Activated T-helper 1 cell treated with anti-CD3 and anti-CD28 coated beads, Interleukin-12 subunit alpha, Interleukin-12 subunit beta, Interleukin-2, Interleukin-4 antibody, amounts not matched to agents 30 ng/mL and 10 ng/mL and 1 ng/mL, durations not matched to agents 14 hours and 24 hours and 36 hours (primary cell): ENCODE measurements at regions not wholly inside any gene's neighbourhood (a gene's known extent, or its start where the extent isn't known, plus 50 kb on each side); places are given as distances from the start of the nearest gene placed in this dataset.

Experiments used
- DNase-seq: peaks from one replicate; pipeline ENCODE4 v3.0.0; 2021; ENCODE audit warnings: low spot score
- H3K27ac Mint-ChIP-seq: one replicate; pipeline ENCODE4 v1.8.0; 2021; ENCODE audit warnings: mild to moderate bottlenecking, mixed read lengths
- H3K27me3 Mint-ChIP-seq: one replicate; pipeline ENCODE4 v1.8.0; 2022; ENCODE audit warnings: mild to moderate bottlenecking, moderate library complexity, mixed read lengths; ENCODE audit not compliant: insufficient read depth
- H3K36me3 Mint-ChIP-seq: one replicate; pipeline ENCODE4 v1.8.0; 2021; ENCODE audit warnings: low read depth, mixed read lengths
- H3K4me1 Mint-ChIP-seq: one replicate; pipeline ENCODE4 v1.8.0; 2021; ENCODE audit warnings: low read depth, mixed read lengths
- H3K4me3 Mint-ChIP-seq: one replicate; pipeline ENCODE4 v1.8.0; 2021; ENCODE audit warnings: mild to moderate bottlenecking, moderate library complexity, mixed read lengths
- H3K9me3 Mint-ChIP-seq: one replicate; pipeline ENCODE4 v1.8.0; 2021; ENCODE audit warnings: mixed read lengths
- intact Hi-C: fragments of 100-400 bp; cut with micrococcal nuclease; formaldehyde crosslinking; loops from one replicate; pipeline ENCODE4 v1.15.1; 2024

DNA sequence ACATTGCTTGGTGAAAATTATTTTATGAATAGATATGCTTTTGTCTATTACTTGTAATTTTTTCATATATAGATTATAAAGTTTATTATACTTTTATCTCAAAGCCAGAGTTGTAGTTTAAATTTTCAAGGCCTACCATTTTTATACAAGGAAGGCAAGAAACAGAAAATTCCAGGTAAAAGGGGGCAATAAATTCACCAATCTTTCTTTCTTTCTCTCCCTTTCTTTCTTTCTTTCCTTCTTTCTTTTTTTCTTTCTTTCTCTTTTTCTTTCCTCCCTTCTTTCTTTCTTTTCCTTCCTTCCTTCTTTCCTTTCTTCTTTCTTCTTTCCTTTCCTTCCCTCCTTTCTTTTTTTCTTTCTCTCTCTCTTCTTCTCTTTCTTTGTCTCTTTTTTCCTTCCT lies 529.4 kb downstream of the PCDH17 start:
- no peak for DNase-seq
- peaks cover 4% of the 10 kb centered on the region for H3K9me3 Mint-ChIP-seq
- no peaks in the 10 kb centered on the region for H3K27me3 Mint-ChIP-seq
- no peak overlapping the region for H3K27ac Mint-ChIP-seq
- no peaks in the 10 kb centered on the region for H3K36me3 Mint-ChIP-seq
- no peak overlapping the region for H3K4me3 Mint-ChIP-seq
- no peaks in the 10 kb centered on the region for H3K4me1 Mint-ChIP-seq
- intact Hi-C loops: no loop called here

DNA sequence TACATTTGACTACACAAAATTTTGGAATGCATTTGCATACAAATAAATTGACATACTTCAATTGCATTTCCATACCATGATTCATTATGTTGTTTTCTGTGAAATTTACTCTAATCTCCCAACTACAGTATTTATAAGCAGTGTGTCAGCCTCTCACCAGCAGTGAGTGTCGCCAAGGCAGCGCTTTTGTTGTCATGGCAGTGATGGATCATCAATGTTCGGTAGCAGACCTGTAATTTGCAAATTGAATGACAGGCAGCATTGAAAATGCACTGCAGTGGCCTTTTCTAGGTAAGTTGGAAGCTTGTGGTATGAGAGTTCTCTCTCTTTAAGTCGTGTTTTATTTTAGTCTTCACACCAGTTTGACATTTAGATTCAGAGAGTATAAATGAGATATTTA lies 534.1 kb downstream of the PCDH17 start:
- no peak overlapping the region for H3K27ac Mint-ChIP-seq
- H3K4me1 Mint-ChIP-seq: no peaks in the 10 kb centered on the region
- intact Hi-C loops: no loop called here
- no peaks in the 10 kb centered on the region for H3K27me3 Mint-ChIP-seq
- DNase-seq: no peak
- no peaks in the 10 kb centered on the region for H3K36me3 Mint-ChIP-seq
- H3K4me3 Mint-ChIP-seq: no peak overlapping the region
- peaks cover 4% of the 10 kb centered on the region for H3K9me3 Mint-ChIP-seq

DNA sequence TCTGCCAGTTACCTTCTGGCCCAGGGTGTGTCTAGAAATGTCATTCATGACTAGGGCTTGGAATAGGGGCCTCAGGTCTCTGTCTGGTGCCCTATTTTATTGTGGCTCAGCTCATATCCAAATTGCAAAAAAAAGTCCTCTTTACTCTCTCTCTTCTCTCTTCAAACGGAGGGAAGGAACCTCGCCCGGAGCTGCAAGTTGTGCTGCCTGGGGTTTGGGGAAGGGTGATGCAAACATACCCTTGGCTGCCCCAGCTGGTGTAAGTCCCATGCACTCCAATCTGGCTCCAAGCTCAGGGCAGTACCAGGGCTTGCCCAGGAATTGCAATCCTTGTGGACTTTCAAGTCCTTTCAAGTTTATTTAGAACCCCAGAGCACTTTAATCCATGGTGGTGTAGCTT lies 549.6 kb downstream of the PCDH17 start:
- intact Hi-C loops: no loop called here
- no peak overlapping the region for H3K27ac Mint-ChIP-seq
- H3K4me1 Mint-ChIP-seq: no peaks in the 10 kb centered on the region
- no peaks in the 10 kb centered on the region for H3K27me3 Mint-ChIP-seq
- peaks cover 38% of the 10 kb centered on the region for H3K9me3 Mint-ChIP-seq
- no peaks in the 10 kb centered on the region for H3K36me3 Mint-ChIP-seq
- no peak overlapping the region for H3K4me3 Mint-ChIP-seq
- no peak for DNase-seq

DNA sequence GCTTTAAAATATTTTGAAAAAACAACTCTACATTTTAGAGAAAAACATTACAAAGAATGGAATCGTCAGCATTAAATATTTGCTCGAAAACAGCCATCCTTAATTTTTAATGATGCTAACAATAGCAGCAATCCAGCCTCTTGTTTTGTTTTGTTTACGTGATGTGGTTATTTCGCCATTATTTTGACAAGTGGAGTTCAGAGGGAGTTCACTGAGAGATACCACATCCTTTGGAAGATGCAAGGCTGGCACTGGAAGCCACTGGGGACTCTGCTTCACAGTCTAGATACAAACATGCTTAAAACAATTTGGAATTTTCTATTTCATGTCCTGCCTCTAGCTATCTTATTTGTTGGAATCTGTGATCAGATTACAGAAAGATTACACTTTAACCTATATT lies 556.3 kb downstream of the PCDH17 start:
- DNase-seq: no peak
- Mint-ChIP-seq H3K27ac (no peak overlapping the region), H3K36me3 (no peaks in the 10 kb centered on the region), H3K9me3 (peaks cover 14% of the 10 kb centered on the region), H3K4me1 (no peaks in the 10 kb centered on the region), H3K4me3 (no peak overlapping the region), H3K27me3 (no peaks in the 10 kb centered on the region)
- intact Hi-C loops: no loop called here

DNA sequence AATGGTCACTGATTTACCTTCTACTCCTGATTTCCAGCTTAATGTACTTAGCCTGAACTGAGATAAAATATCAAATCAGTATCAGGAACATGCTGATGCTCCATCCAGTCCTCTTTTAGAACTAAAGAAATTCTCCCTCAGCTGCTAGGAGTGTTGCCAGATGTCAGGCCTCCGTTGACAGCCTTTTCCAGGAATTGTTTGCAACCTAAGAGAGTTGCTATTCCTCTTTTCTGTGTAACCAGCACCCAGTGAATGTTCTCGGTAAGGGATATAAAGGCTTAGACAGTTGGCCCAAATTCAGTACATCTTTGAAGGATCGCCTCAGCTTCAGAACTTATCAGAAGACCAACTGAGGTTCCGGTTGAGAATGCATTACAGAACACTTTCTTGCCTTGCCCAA lies 559.0 kb downstream of the PCDH17 start:
- intact Hi-C loops: no loop called here
- no peak overlapping the region for H3K4me3 Mint-ChIP-seq
- no peaks in the 10 kb centered on the region for H3K27me3 Mint-ChIP-seq
- no peak overlapping the region for H3K27ac Mint-ChIP-seq
- H3K36me3 Mint-ChIP-seq: no peaks in the 10 kb centered on the region
- H3K9me3 Mint-ChIP-seq: peaks cover 8% of the 10 kb centered on the region
- DNase-seq: no peak
- no peaks in the 10 kb centered on the region for H3K4me1 Mint-ChIP-seq

DNA sequence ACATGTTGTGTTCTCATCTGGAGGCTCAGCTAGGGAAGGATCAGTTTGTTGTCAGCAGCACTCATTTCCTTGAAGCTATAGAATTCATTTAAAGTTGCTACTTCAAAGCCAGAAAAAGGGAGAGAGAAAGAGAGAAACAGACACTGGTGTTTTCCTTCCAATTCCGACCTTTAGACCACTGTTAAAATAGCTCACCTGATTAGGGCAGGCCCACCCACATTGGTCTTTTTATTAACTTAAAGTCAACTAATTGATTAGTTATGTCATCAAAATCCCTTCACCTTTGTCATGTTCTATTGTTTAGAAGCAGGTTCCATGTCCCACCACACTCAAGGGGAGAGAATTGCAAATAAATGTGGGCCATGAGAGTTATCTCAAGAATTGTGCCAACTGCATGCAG lies 560.2 kb downstream of the PCDH17 start:
- no peaks in the 10 kb centered on the region for H3K36me3 Mint-ChIP-seq
- DNase-seq: no peak
- H3K4me3 Mint-ChIP-seq: no peak overlapping the region
- no peak overlapping the region for H3K27ac Mint-ChIP-seq
- H3K9me3 Mint-ChIP-seq: peaks cover 4% of the 10 kb centered on the region
- no peaks in the 10 kb centered on the region for H3K4me1 Mint-ChIP-seq
- intact Hi-C loops: no loop called here
- no peaks in the 10 kb centered on the region for H3K27me3 Mint-ChIP-seq

DNA sequence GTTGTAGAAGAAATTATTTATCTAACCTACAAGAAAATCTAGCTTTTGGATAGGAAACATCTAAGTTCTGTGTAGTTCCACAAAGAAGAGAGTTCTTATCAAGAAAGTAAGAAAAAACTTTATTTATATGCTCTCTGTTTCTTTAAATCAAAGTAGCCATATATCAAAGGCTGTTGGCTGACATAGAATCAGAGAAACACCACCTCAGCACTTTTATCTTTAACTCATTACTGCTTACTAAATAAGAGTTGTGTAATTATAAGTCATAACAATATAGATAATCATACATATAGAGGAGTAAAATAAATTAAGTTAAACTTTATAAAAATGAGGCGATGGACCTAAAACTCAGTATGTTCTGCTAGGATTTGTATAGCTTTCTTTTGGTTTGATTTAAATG lies 570.6 kb downstream of the PCDH17 start:
- DNase-seq: no peak
- no peaks in the 10 kb centered on the region for H3K4me1 Mint-ChIP-seq
- intact Hi-C loops: no loop called here
- H3K27me3 Mint-ChIP-seq: no peaks in the 10 kb centered on the region
- no peaks in the 10 kb centered on the region for H3K36me3 Mint-ChIP-seq
- H3K9me3 Mint-ChIP-seq: peaks cover 12% of the 10 kb centered on the region
- H3K4me3 Mint-ChIP-seq: no peak overlapping the region
- no peak overlapping the region for H3K27ac Mint-ChIP-seq

DNA sequence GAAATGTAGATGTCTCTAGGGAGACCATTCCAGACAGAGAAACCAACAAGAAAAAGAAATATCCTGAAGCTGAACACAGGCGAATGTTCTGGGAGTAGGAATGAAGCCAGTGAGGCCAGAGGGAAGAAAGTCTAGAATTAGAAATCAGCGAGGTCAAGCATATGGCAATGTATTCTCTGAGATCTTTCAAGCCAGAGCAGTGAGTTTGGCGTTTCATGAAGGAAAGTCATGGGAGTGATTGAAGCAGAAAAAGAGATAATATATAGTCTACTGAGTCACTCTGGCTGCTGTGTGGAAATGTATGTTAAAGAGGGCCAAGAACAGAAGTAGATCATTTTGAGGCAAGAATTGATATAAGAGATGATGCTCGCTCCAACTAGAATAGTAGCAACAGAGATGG lies 576.0 kb downstream of the PCDH17 start:
- Mint-ChIP-seq H3K27me3 (no peaks in the 10 kb centered on the region), H3K4me1 (no peaks in the 10 kb centered on the region), H3K4me3 (no peak overlapping the region), H3K36me3 (no peaks in the 10 kb centered on the region), H3K9me3 (peaks cover 7% of the 10 kb centered on the region), H3K27ac (no peak overlapping the region)
- intact Hi-C loops: no loop called here
- no peak for DNase-seq

DNA sequence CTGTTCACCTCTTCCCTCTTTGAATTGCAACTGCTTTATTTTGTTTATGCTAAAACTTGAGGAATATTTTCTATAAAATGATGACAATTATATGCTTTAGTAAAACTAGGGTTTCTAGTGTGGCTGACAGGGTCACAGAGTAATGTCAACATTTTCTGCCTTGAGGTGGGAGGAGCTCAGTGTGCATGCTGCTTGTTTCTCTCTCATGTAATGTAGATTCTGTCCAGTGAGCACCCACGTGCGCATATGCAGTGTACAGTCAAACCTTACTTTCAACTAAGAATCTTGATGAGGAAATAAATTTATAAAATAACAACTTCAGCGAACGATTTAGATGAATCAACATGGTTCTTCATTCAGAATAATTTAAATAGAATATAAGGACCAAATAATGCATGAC lies 603.9 kb downstream of the PCDH17 start:
- Mint-ChIP-seq H3K27me3 (no peaks in the 10 kb centered on the region), H3K4me3 (no peak overlapping the region), H3K4me1 (no peaks in the 10 kb centered on the region), H3K27ac (no peak overlapping the region), H3K9me3 (peaks cover 8% of the 10 kb centered on the region), H3K36me3 (no peaks in the 10 kb centered on the region)
- intact Hi-C loops: no loop called here
- DNase-seq: no peak

DNA sequence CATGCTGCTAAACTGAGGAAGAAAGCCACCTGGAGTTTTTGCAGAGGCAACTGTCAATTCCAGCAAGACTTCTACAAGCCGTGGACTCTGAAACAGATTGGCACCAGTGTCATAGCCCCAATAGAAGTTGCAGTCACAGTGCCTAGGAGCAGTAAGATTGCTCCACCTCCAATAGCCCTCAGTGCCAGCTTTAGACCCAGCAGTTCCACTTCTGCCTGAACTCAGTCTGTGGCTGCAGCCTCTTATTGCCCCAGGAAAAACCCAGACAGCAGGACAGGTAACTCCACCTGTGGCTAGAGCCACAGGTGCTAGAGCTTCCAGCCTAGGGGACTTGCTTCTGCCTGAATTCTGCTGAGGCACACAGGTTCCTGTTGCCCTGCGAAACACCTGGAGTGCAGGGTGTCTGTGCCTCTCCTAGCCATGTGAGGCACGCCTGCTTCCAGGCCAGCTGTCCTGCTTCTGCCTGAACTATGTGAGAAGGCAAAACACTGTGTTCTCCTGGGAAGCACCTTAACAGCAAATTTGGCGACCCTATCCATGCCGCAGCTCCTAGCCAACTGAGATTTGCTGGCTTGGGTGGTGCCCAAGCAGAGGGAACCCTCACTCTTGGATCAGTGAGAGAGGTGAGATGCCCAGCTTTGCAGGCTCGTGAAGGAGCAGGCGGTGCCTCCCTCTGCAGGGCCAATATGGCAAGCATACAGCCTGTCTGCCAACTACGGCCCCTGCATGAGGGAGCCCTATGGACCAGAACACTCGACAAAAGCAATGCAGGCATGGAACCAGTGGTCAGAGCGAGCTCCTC lies 607.6 kb downstream of the PCDH17 start:
- Mint-ChIP-seq H3K27me3 (no peaks in the 10 kb centered on the region), H3K36me3 (no peaks in the 10 kb centered on the region), H3K27ac (no peak overlapping the region), H3K4me3 (no peak overlapping the region), H3K4me1 (no peaks in the 10 kb centered on the region), H3K9me3 (peaks cover 13% of the 10 kb centered on the region)
- no peak for DNase-seq
- intact Hi-C loops: no loop called here

DNA sequence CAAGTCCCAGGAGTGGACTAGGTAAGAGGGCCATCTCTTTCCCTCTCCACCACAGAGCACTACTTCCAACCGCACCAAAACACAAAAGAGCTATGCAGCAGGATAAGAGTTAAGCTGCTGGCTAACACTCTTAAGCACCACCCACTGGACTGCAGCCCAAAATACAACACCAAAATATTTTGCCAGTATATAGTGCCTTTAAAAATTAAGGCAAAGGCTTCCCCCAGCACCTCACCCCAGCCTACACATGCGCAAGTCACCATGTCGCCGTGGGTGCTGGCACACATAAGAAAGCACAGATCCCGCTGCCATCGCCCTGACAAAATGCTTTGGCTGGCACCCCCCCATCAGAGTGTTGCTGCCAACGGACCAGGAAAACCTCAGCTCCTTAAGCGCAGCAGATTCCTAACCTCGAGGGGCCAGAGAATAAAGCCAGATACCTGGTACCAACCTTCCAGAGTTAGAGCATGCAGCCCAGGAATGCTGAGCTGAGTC lies 608.3 kb downstream of the PCDH17 start:
- Mint-ChIP-seq H3K36me3 (no peaks in the 10 kb centered on the region), H3K4me1 (no peaks in the 10 kb centered on the region), H3K4me3 (no peak overlapping the region), H3K9me3 (peaks cover 16% of the 10 kb centered on the region), H3K27me3 (no peaks in the 10 kb centered on the region), H3K27ac (no peak overlapping the region)
- DNase-seq: no peak
- intact Hi-C loops: no loop called here

DNA sequence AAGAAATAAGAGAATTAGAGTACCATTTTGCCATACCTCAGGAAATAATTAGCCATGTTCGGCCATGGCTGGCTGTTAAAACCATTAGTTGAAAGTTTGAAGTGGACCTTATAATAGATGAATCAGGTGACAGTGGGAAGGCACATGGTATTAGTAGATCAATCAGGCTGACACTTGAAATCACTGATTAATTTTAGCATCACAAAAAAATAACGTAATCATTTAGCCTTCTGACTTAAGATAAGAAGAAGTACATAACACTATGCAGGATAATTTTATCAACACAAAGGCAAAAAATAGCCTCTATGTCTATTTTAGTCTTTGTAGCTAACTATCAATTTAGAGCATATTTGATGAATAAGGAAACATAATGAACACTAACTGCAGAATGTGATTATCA lies 615.5 kb downstream of the PCDH17 start:
- intact Hi-C loops: no loop called here
- Mint-ChIP-seq H3K27me3 (no peaks in the 10 kb centered on the region), H3K27ac (no peak overlapping the region), H3K9me3 (peaks cover 13% of the 10 kb centered on the region), H3K36me3 (no peaks in the 10 kb centered on the region), H3K4me1 (no peaks in the 10 kb centered on the region), H3K4me3 (no peak overlapping the region)
- DNase-seq: no peak

DNA sequence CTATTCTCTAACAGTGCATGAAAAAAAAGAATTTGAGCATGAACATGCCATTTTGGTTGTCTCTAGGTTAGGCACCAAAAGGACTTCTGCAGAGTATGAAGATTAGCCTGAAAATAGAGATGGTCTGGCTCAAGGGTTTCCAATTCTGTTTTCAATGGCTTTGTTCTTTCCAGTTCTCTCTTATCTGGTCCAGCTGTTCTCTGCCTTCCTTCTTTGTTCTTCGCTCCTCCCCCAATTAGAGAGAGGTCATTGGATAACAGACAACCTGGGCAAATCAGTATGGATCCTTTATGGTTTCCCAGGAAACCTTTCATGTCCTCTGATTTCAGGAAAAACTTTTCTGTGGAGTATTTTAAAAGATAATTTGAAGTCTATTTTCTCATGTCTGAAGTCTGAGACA lies 623.4 kb downstream of the PCDH17 start:
- Mint-ChIP-seq H3K9me3 (no peaks in the 10 kb centered on the region), H3K27me3 (no peaks in the 10 kb centered on the region), H3K27ac (no peak overlapping the region), H3K36me3 (no peaks in the 10 kb centered on the region), H3K4me1 (no peaks in the 10 kb centered on the region), H3K4me3 (no peak overlapping the region)
- intact Hi-C loops: no loop called here
- DNase-seq: no peak

DNA sequence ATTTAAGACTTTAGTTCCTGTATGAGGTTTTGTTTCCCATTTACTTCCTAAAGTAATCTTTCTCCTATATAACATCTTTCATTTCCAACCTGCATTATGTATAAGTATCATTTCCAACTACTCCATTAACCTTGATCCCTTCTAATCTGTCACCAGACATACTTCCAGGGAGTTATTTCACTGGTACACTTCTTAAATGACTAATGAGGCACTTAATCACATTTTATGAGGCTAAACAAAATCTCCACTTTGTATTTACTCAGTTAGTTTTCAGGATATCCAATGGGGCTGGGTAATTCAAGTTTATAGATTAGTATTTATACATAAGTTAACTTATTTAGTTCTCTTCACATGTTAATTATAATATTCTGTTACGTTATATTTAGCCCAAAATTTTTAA lies 634.7 kb downstream of the PCDH17 start:
- Mint-ChIP-seq H3K9me3 (peaks cover 5% of the 10 kb centered on the region), H3K36me3 (no peaks in the 10 kb centered on the region), H3K4me1 (no peaks in the 10 kb centered on the region), H3K4me3 (no peak overlapping the region), H3K27ac (no peak overlapping the region), H3K27me3 (no peaks in the 10 kb centered on the region)
- DNase-seq: no peak
- intact Hi-C loops: no loop called here
